H9 (cell line): ENCODE measurements at regions not wholly inside any gene's neighbourhood (a gene's known extent, or its start where the extent isn't known, plus 50 kb on each side); places are given as distances from the start of the nearest gene placed in this dataset.

ENCODE experiments used
- DNase-seq: peaks from one replicate; pipeline ENCODE4 v3.0.0-alpha.2; 2017
- H2AFZ ChIP-seq: one replicate; pipeline ENCODE4 v1.6.1; 2013; ENCODE audit warnings: mild to moderate bottlenecking, low read length, control low read depth, moderate library complexity
- H2AK5ac ChIP-seq: 2 replicates; pipeline ENCODE4 v1.6.1; 2013; ENCODE audit warnings: low read length, control low read depth, mixed read lengths; ENCODE audit not compliant: insufficient read length
- H2BK120ac ChIP-seq: one replicate; pipeline ENCODE4 v1.6.1; 2013; ENCODE audit warnings: low read depth, mild to moderate bottlenecking, low read length, control low read depth, inconsistent platforms; ENCODE audit not compliant: poor library complexity, severe bottlenecking
- H2BK12ac ChIP-seq: 2 replicates; pipeline ENCODE4 v1.6.1; 2013; ENCODE audit warnings: low read length, control low read depth, mixed read lengths, low read depth; ENCODE audit not compliant: insufficient read length
- H2BK15ac ChIP-seq: 2 replicates; pipeline ENCODE4 v1.6.1; 2013; ENCODE audit warnings: low read depth, low read length, control low read depth
- H2BK20ac ChIP-seq: one replicate; pipeline ENCODE4 v1.6.1; 2013; ENCODE audit warnings: low read depth, mild to moderate bottlenecking, low read length, control low read depth, inconsistent platforms; ENCODE audit not compliant: poor library complexity, severe bottlenecking
- H2BK5ac ChIP-seq: 2 replicates; pipeline ENCODE4 v1.6.1; 2013; ENCODE audit warnings: low read length, control low read depth, mixed read lengths; ENCODE audit not compliant: insufficient read length
- H3K14ac ChIP-seq: 2 replicates; pipeline ENCODE4 v1.6.1; 2013; ENCODE audit warnings: low read length, control low read depth; ENCODE audit not compliant: insufficient read depth
- H3K18ac ChIP-seq: 2 replicates; pipeline ENCODE4 v1.6.1; 2013; ENCODE audit warnings: low read depth, mild to moderate bottlenecking, mixed read lengths, low read length, control low read depth; ENCODE audit not compliant: insufficient read length
- H3K23ac ChIP-seq: 2 replicates; pipeline ENCODE4 v1.6.1; 2013; ENCODE audit warnings: low read length, control low read depth, mixed read lengths, low read depth; ENCODE audit not compliant: insufficient read length
- H3K23me2 ChIP-seq: 2 replicates; pipeline ENCODE4 v1.6.1; 2013; ENCODE audit warnings: low read depth, mild to moderate bottlenecking, mixed read lengths, low read length, control low read depth; ENCODE audit not compliant: insufficient read length, poor library complexity, severe bottlenecking
- H3K27ac ChIP-seq: 2 replicates; pipeline ENCODE4 v1.5.1; 2013; ENCODE audit warnings: low read length, control low read depth, mixed read lengths, low read depth; ENCODE audit not compliant: insufficient read length
- H3K27me3 ChIP-seq: 2 replicates; pipeline ENCODE4 v1.6.1; 2013; ENCODE audit warnings: low read length, control low read depth, inconsistent platforms; ENCODE audit not compliant: insufficient read depth
- H3K4ac ChIP-seq: 2 replicates; pipeline ENCODE4 v1.6.1; 2013; ENCODE audit warnings: low read depth, mild to moderate bottlenecking, control low read depth, inconsistent platforms, low read length, moderate library complexity
- H3K4me1 ChIP-seq: 2 replicates; pipeline ENCODE4 v1.6.1; 2013; ENCODE audit warnings: low read length, control low read depth, inconsistent platforms; ENCODE audit not compliant: insufficient read depth
- H3K4me2 ChIP-seq: 2 replicates; pipeline ENCODE4 v1.6.1; 2013; ENCODE audit warnings: low read length, control low read depth, mixed read lengths; ENCODE audit not compliant: insufficient read length, insufficient read depth
- H3K56ac ChIP-seq: 2 replicates; pipeline ENCODE4 v1.6.1; 2013; ENCODE audit warnings: low read depth, mild to moderate bottlenecking, mixed read lengths, low read length, control low read depth; ENCODE audit not compliant: insufficient read length
- H3K79me1 ChIP-seq: 2 replicates; pipeline ENCODE4 v1.6.1; 2013; ENCODE audit warnings: low read depth, mild to moderate bottlenecking, moderate library complexity, low read length, control low read depth, inconsistent platforms; ENCODE audit not compliant: insufficient read depth, poor library complexity, severe bottlenecking
- H3K79me2 ChIP-seq: 2 replicates; pipeline ENCODE4 v1.6.1; 2013; ENCODE audit warnings: low read length, control low read depth, inconsistent platforms; ENCODE audit not compliant: insufficient read depth
- H3K9ac ChIP-seq: 2 replicates; pipeline ENCODE4 v1.6.1; 2013; ENCODE audit warnings: low read length, control low read depth, mixed read lengths; ENCODE audit not compliant: insufficient read length; ENCODE audit errors: extremely low read depth
- H3K9me3 ChIP-seq: one replicate; pipeline ENCODE4 v1.6.1; 2013; ENCODE audit warnings: low read depth, low read length, inconsistent platforms; ENCODE audit not compliant: control insufficient read depth
- H3T11ph ChIP-seq: one replicate; pipeline ENCODE4 v1.6.1; 2013; ENCODE audit warnings: mild to moderate bottlenecking, low read length, control low read depth, inconsistent platforms
- H4K20me1 ChIP-seq: one replicate; pipeline ENCODE4 v1.6.1; 2013; ENCODE audit not compliant: control insufficient read depth, insufficient read length, insufficient read depth
- H4K5ac ChIP-seq: 2 replicates; pipeline ENCODE4 v1.6.1; 2013; ENCODE audit warnings: low read depth, mild to moderate bottlenecking, mixed read lengths, low read length, control low read depth; ENCODE audit not compliant: insufficient read length
- H4K8ac ChIP-seq: replicated peaks from 2 replicates; pipeline ENCODE4 v1.6.1; 2013; ENCODE audit warnings: low read length, control low read depth, mixed read lengths, low read depth; ENCODE audit not compliant: insufficient read length
- H4K91ac ChIP-seq: 2 replicates; pipeline ENCODE4 v1.6.1; 2013; ENCODE audit warnings: low read depth, mild to moderate bottlenecking, moderate library complexity, mixed read lengths, low read length, control low read depth; ENCODE audit not compliant: insufficient read length
- H3K27ac Mint-ChIP-seq, 3 experiments: 2 replicates in 2 of 3; 3 replicates in 1 of 3; pipeline ENCODE4 v1.8.0; 2020 to 2021; ENCODE audit warnings: mixed read lengths in 3 of 3, mild to moderate bottlenecking in 1 of 3, moderate library complexity in 1 of 3
- H3K27me3 Mint-ChIP-seq: 2 replicates; pipeline ENCODE4 v1.8.0; 2021; ENCODE audit warnings: low read depth, mild to moderate bottlenecking, moderate library complexity, mixed read lengths
- H3K36me3 Mint-ChIP-seq, 3 experiments: 2 replicates in 2 of 3; 3 replicates in 1 of 3; pipeline ENCODE4 v1.8.0; 2020 to 2021; ENCODE audit warnings: low read depth in 3 of 3, mixed read lengths in 3 of 3; ENCODE audit not compliant: insufficient read depth in 1 of 3
- H3K4me1 Mint-ChIP-seq, 2 experiments: 2 replicates each; pipeline ENCODE4 v1.8.0; 2020; ENCODE audit warnings: mixed read lengths in 2 of 2
- H3K4me3 Mint-ChIP-seq, 2 experiments: 2 replicates in 1 of 2; 3 replicates in 1 of 2; pipeline ENCODE4 v1.8.0; 2020 to 2021; ENCODE audit warnings: mild to moderate bottlenecking in 2 of 2, mixed read lengths in 2 of 2, moderate library complexity in 1 of 2
- H3K9me3 Mint-ChIP-seq, 2 experiments: 2 replicates in 1 of 2; 3 replicates in 1 of 2; pipeline ENCODE4 v1.8.0; 2020; ENCODE audit warnings: mild to moderate bottlenecking in 2 of 2, mixed read lengths in 2 of 2, moderate library complexity in 1 of 2
- CTCF ChIP-seq: fragments of 200-600 bp; sonication (generic); conservative IDR thresholded peaks from 3 replicates; pipeline ENCODE4 v1.8.0; 2021; ENCODE audit warnings: antibody characterized with exemption, mild to moderate bottlenecking

GRCh38 chr17:70479779-70480178 lies 310.4 kb downstream of the KCNJ2 start:
- H3K4me3 Mint-ChIP-seq: no peak overlapping the region
- Histone ChIP-seq H3K4me1 (no peaks in the 10 kb centered on the region), H3K14ac (no peak overlapping the region), H3K9ac (no peak overlapping the region), H2AFZ (no peak overlapping the region), H3K9me3 (no peaks in the 10 kb centered on the region), H3T11ph (no peak overlapping the region), H3K4me2 (no peak overlapping the region), H2BK15ac (no peak overlapping the region), H3K23ac (no peak overlapping the region), H2BK12ac (no peak overlapping the region), H3K79me1 (no peaks in the 10 kb centered on the region), H3K27me3 (no peaks in the 10 kb centered on the region), H3K4ac (no peak overlapping the region), H2BK5ac (no peak overlapping the region), H2AK5ac (no peak overlapping the region), H4K8ac (no peak overlapping the region), H3K18ac (no peak overlapping the region), H3K27ac (no peak overlapping the region), H2BK20ac (no peak overlapping the region), H4K5ac (no peak overlapping the region), H4K91ac (no peak overlapping the region), H2BK120ac (no peak overlapping the region), H3K79me2 (no peaks in the 10 kb centered on the region), H3K56ac (no peak overlapping the region), H3K23me2 (no peaks in the 10 kb centered on the region), H4K20me1 (no peaks in the 10 kb centered on the region)
- H3K9me3 Mint-ChIP-seq: peaks cover 10 to 15% of the 10 kb centered on the region in 2 experiments
- no peaks in the 10 kb centered on the region for H3K4me1 Mint-ChIP-seq
- TF ChIP-seq CTCF: no peak
- no peaks in the 10 kb centered on the region; the same call in 1 of the 2 replicates for H3K27me3 Mint-ChIP-seq
- H3K27ac Mint-ChIP-seq: no peak overlapping the region
- H3K36me3 Mint-ChIP-seq: peaks cover 5 to 11% (median 6%) of the 10 kb centered on the region in 3 experiments; a peak in 5 of 7 replicates
- DNase-seq: no peak
